GM12878 (cell line): ENCODE measurements at regions not wholly inside any gene's neighbourhood (a gene's known extent, or its start where the extent isn't known, plus 50 kb on each side); places are given as distances from the start of the nearest gene placed in this dataset.

Experiments used
- CREB1 ChIP-seq: IDR thresholded peaks from 2 replicates; pipeline ENCODE4 v1.6.1; 2012; ENCODE audit warnings: low read depth, mild to moderate bottlenecking, inconsistent platforms
- EED ChIP-seq: sonication (generic); IDR thresholded peaks from 2 replicates; pipeline ENCODE4 v1.6.1; 2016; ENCODE audit warnings: antibody characterized with exemption, low read depth
- IRF4 ChIP-seq: IDR thresholded peaks from 2 replicates; pipeline ENCODE4 v1.6.1; 2011; ENCODE audit warnings: low read depth, low read length
- MXI1 ChIP-seq: fragments of 150-350 bp; IDR thresholded peaks from 2 replicates; pipeline ENCODE4 v1.6.1; 2011; ENCODE audit warnings: low read depth, mild to moderate bottlenecking, inconsistent platforms, low read length, improper control_type of control experiment
- POLR2A ChIP-seq: IDR thresholded peaks from 2 replicates; pipeline ENCODE4 v1.6.1; 2011; ENCODE audit warnings: low read depth, mild to moderate bottlenecking, low read length
- POLR2AphosphoS5 ChIP-seq: IDR thresholded peaks from 2 replicates; pipeline ENCODE4 v1.6.1; 2011; ENCODE audit warnings: mild to moderate bottlenecking, low read length, inconsistent platforms
- RFX5 ChIP-seq: IDR thresholded peaks from 2 replicates; pipeline ENCODE4 v1.6.1; 2011; ENCODE audit warnings: low read depth, low read length, improper control_type of control experiment
- SIN3A ChIP-seq: IDR thresholded peaks from 2 replicates; pipeline ENCODE4 v1.6.1; 2012; ENCODE audit warnings: low read depth, low read length, improper control_type of control experiment
- TCF7 ChIP-seq: IDR thresholded peaks from 2 replicates; pipeline ENCODE4 v1.6.1; 2014; ENCODE audit warnings: antibody characterized with exemption, borderline replicate concordance
- ZNF24 ChIP-seq: fragments of 450-650 bp; IDR thresholded peaks from 2 replicates; pipeline ENCODE4 v1.6.1; 2017; ENCODE audit warnings: antibody characterized with exemption, mild to moderate bottlenecking
- TF ChIP-seq, protein P1 (sequence below), 3 experiments: IDR thresholded peaks in 2 of 3; conservative IDR thresholded peaks in 1 of 3; 2 replicates each; pipeline ENCODE4 v1.5.1; 2011; ENCODE audit warnings: low read depth in 3 of 3, low read length in 3 of 3, mild to moderate bottlenecking in 3 of 3, control low read depth in 2 of 3, moderate library complexity in 2 of 3, inconsistent platforms in 1 of 3, mixed read lengths in 1 of 3; ENCODE audit not compliant: control insufficient read depth in 2 of 3, insufficient read depth in 1 of 3; ENCODE audit errors: extremely low read depth in 1 of 3

- TF ChIP-seq, protein P1, sequence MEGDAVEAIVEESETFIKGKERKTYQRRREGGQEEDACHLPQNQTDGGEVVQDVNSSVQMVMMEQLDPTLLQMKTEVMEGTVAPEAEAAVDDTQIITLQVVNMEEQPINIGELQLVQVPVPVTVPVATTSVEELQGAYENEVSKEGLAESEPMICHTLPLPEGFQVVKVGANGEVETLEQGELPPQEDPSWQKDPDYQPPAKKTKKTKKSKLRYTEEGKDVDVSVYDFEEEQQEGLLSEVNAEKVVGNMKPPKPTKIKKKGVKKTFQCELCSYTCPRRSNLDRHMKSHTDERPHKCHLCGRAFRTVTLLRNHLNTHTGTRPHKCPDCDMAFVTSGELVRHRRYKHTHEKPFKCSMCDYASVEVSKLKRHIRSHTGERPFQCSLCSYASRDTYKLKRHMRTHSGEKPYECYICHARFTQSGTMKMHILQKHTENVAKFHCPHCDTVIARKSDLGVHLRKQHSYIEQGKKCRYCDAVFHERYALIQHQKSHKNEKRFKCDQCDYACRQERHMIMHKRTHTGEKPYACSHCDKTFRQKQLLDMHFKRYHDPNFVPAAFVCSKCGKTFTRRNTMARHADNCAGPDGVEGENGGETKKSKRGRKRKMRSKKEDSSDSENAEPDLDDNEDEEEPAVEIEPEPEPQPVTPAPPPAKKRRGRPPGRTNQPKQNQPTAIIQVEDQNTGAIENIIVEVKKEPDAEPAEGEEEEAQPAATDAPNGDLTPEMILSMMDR (IDR thresholded peaks at IDR 0.05 in 2 of 3, conservative IDR thresholded peaks at IDR 0.05 in 1 of 3; ENCODE audit: control insufficient read depth in 2 of 3, extremely low read depth in 1 of 3, insufficient read depth in 1 of 3, low read depth in 3 of 3, low read length in 3 of 3): no peak
- no peak for TF ChIP-seq MXI1
- TF ChIP-seq POLR2A: no peak
- no peak for TF ChIP-seq EED
- no peak for TF ChIP-seq TCF7
- TF ChIP-seq ZNF24: no peak
- no peak for TF ChIP-seq IRF4
- TF ChIP-seq SIN3A: no peak
- no peak for TF ChIP-seq POLR2AphosphoS5
- no peak for TF ChIP-seq CREB1
- no peak for TF ChIP-seq RFX5
Measured at GRCh38 chr7:131735101-131735500, 178.7 kb upstream of the PODXL start.
